Urinary bladder (tissue), 3 donors: ENCODE measurements at regions not wholly inside any gene's neighbourhood (a gene's known extent, or its start where the extent isn't known, plus 50 kb on each side); places are given as distances from the start of the nearest gene placed in this dataset.
"Not testable (repeated sequence)": the region's sequence is repeated elsewhere in the genome, so short reads cannot be mapped to it uniquely, and the experiment has no call there.

Experiments used
- DNase-seq: peaks from one replicate; pipeline ENCODE4 v3.0.0-alpha.2; 2015; ENCODE audit errors: extremely low spot score
- H3K27ac ChIP-seq: one replicate; pipeline ENCODE4 v1.5.1; 2013; ENCODE audit warnings: low read depth, mild to moderate bottlenecking, moderate library complexity
- H3K36me3 ChIP-seq: one replicate; pipeline ENCODE4 v1.6.1; 2013; ENCODE audit warnings: mild to moderate bottlenecking, moderate library complexity; ENCODE audit not compliant: insufficient read depth
- H3K4me1 ChIP-seq: one replicate; pipeline ENCODE4 v1.6.1; 2013; ENCODE audit warnings: mild to moderate bottlenecking, moderate library complexity; ENCODE audit not compliant: insufficient read depth
- H3K4me3 ChIP-seq: one replicate; pipeline ENCODE4 v1.5.1; 2013; ENCODE audit warnings: low read depth, low read length
- WGBS: extraction: QIAGEN DNeasy Blood & Tissue Kit; methylation state at CpG from one replicate; pipeline ENCODE4 v1.1.7; 2013; 5-methylcytosine and 5-hydroxymethylcytosine counted together
- donor health status: healthy with polysubstance abuse.
- donor health status: healthy.

GRCh38 chr15:88987591-88987933, 74.4 kb upstream of the MFGE8 start:
- no peak overlapping the region for H3K4me3 ChIP-seq
- no peak overlapping the region for H3K27ac ChIP-seq
- H3K4me1 ChIP-seq: no peaks in the 10 kb centered on the region
- DNase-seq: no peak
- no peaks in the 10 kb centered on the region for H3K36me3 ChIP-seq
- WGBS: 76% methylated on average over 7 of the region's 7 CpGs

GRCh38 chr15:88987934-88988671, 74.9 kb upstream of the MFGE8 start:
- no peaks in the 10 kb centered on the region for H3K4me1 ChIP-seq
- H3K4me3 ChIP-seq: no peak overlapping the region
- H3K36me3 ChIP-seq: no peaks in the 10 kb centered on the region
- 48% methylated on average over 8 of the region's 8 CpGs for WGBS
- DNase-seq: no peak
- H3K27ac ChIP-seq: no peak overlapping the region

GRCh38 chr15:88989578-88989977, 76.4 kb upstream of the MFGE8 start:
- Histone ChIP-seq H3K4me1 (no peaks in the 10 kb centered on the region), H3K4me3 (no peak overlapping the region), H3K27ac (no peak overlapping the region), H3K36me3 (no peaks in the 10 kb centered on the region)
- 47% methylated on average over 5 of the region's 5 CpGs for WGBS
- no peak for DNase-seq

GRCh38 chr15:88990185-88990679, 77.1 kb upstream of the MFGE8 start:
- no peaks in the 10 kb centered on the region for H3K4me1 ChIP-seq
- no peak for DNase-seq
- WGBS: 75% methylated on average over 20 of the region's 20 CpGs
- H3K4me3 ChIP-seq: no peak overlapping the region
- H3K36me3 ChIP-seq: no peaks in the 10 kb centered on the region
- no peak overlapping the region for H3K27ac ChIP-seq

GRCh38 chr15:88992216-88992615, 79.0 kb upstream of the MFGE8 start:
- 64% methylated on average over 3 of the region's 3 CpGs for whole genome bisulfite sequencing
- Histone ChIP-seq H3K36me3 (no peaks in the 10 kb centered on the region), H3K27ac (no peak overlapping the region), H3K4me3 (no peak overlapping the region), H3K4me1 (no peaks in the 10 kb centered on the region)
- DNase-seq: no peak

- no peaks in the 10 kb centered on the region for H3K4me1 ChIP-seq
- H3K36me3 ChIP-seq: no peaks in the 10 kb centered on the region
- DNase-seq: no peak
- WGBS: 72% methylated on average over 7 of the region's 7 CpGs
- no peak overlapping the region for H3K27ac ChIP-seq
- no peak overlapping the region for H3K4me3 ChIP-seq
These were observed 79.8 kb upstream of the MFGE8 start for GRCh38 chr15:88992912-88993376.

GRCh38 chr15:88993662-88994061, 80.5 kb upstream of the MFGE8 start:
- 89% methylated on average over 5 of the region's 5 CpGs for WGBS

GRCh38 chr15:88994286-88994685, 81.1 kb upstream of the MFGE8 start:
- Histone ChIP-seq H3K4me3 (no peak overlapping the region), H3K27ac (no peak overlapping the region), H3K4me1 (no peaks in the 10 kb centered on the region), H3K36me3 (no peaks in the 10 kb centered on the region)
- WGBS: 82% methylated on average over 1 of the region's 1 CpG
- no peak for DNase-seq

More at GRCh38 chr15:88993662-88994061, 80.5 kb upstream of the MFGE8 start:
- no peak overlapping the region for H3K4me3 ChIP-seq
- DNase-seq: no peak
- H3K27ac ChIP-seq: no peak overlapping the region
- H3K4me1 ChIP-seq: no peaks in the 10 kb centered on the region
- no peaks in the 10 kb centered on the region for H3K36me3 ChIP-seq

GRCh38 chr15:88995449-88995848, 82.3 kb upstream of the MFGE8 start:
- Histone ChIP-seq H3K27ac (no peak overlapping the region), H3K36me3 (no peaks in the 10 kb centered on the region), H3K4me3 (no peak overlapping the region), H3K4me1 (no peaks in the 10 kb centered on the region)
- 53% methylated on average over 3 of the region's 3 CpGs for WGBS
- no peak for DNase-seq

- WGBS: 68% methylated on average over 3 of the region's 3 CpGs
- Histone ChIP-seq H3K36me3 (no peaks in the 10 kb centered on the region), H3K27ac (no peak overlapping the region), H3K4me3 (no peak overlapping the region), H3K4me1 (no peaks in the 10 kb centered on the region)
- no peak for DNase-seq
These were observed 84.4 kb upstream of the MFGE8 start for GRCh38 chr15:88997531-88997930.

GRCh38 chr15:88998980-88999713, 86.0 kb upstream of the MFGE8 start:
- Histone ChIP-seq H3K36me3 (no peaks in the 10 kb centered on the region), H3K4me3 (no peak overlapping the region), H3K4me1 (no peaks in the 10 kb centered on the region), H3K27ac (no peak overlapping the region)
- no peak for DNase-seq
- WGBS: 82% methylated on average over 7 of the region's 7 CpGs

- H3K4me1 ChIP-seq, DNase-seq, H3K4me3 ChIP-seq, H3K27ac ChIP-seq, H3K36me3 ChIP-seq: not testable (repeated sequence)
- WGBS: 84% methylated on average over 4 of the region's 4 CpGs
These were observed 86.5 kb upstream of the ABHD2 start for GRCh38 chr15:89001708-89002275.

GRCh38 chr15:89002281-89002761, 85.9 kb upstream of the ABHD2 start:
- no peaks in the 10 kb centered on the region for H3K4me1 ChIP-seq
- no peak overlapping the region for H3K27ac ChIP-seq
- no peak overlapping the region for H3K4me3 ChIP-seq
- H3K36me3 ChIP-seq: no peaks in the 10 kb centered on the region
- no peak for DNase-seq
- WGBS: 35% methylated on average over 5 of the region's 5 CpGs

- Histone ChIP-seq H3K36me3 (no peaks in the 10 kb centered on the region), H3K4me3 (no peak overlapping the region), H3K4me1 (no peaks in the 10 kb centered on the region), H3K27ac (no peak overlapping the region)
- DNase-seq: no peak
- WGBS: 77% methylated on average over 5 of the region's 5 CpGs
These were observed 85.4 kb upstream of the ABHD2 start for GRCh38 chr15:89002830-89003229.
